SU-DHL-6 (cell line): ENCODE measurements at regions not wholly inside any gene's neighbourhood (a gene's known extent, or its start where the extent isn't known, plus 50 kb on each side); places are given as distances from the start of the nearest gene placed in this dataset.

ENCODE experiments used
- H2AFZ ChIP-seq: fragments of 200-600 bp; sonication (generic); 2 replicates; pipeline ENCODE4 v1.6.1; 2014; ENCODE audit warnings: low read depth, mild to moderate bottlenecking, moderate library complexity, mixed read lengths, antibody characterized with exemption, low read length; ENCODE audit not compliant: severe bottlenecking
- H3F3A ChIP-seq: fragments of 200-600 bp; shearing (Covaris generic); 2 replicates; pipeline ENCODE4 v1.6.0; 2016; ENCODE audit warnings: antibody characterized with exemption, mild to moderate bottlenecking; ENCODE audit not compliant: insufficient read depth
- H3K27ac ChIP-seq: fragments of 200-600 bp; sonication (generic); 2 replicates; pipeline ENCODE4 v1.5.1; 2016; ENCODE audit warnings: low read depth, mild to moderate bottlenecking, low read length, moderate library complexity, mixed read lengths
- H3K27me3 ChIP-seq: fragments of 200-600 bp; sonication (generic), shearing (Covaris generic); 2 replicates; pipeline ENCODE4 v1.6.0; 2014; ENCODE audit warnings: mild to moderate bottlenecking, low read length
- H3K36me3 ChIP-seq: fragments of 200-600 bp; sonication (generic); 2 replicates; pipeline ENCODE4 v1.6.1; 2014; ENCODE audit warnings: mild to moderate bottlenecking, low read length, mixed read lengths
- H3K4me2 ChIP-seq: fragments of 300-600, 200-600 bp; shearing (Covaris generic), sonication (generic); 2 replicates; pipeline ENCODE4 v1.6.0; 2014; ENCODE audit warnings: low read length, low read depth, mild to moderate bottlenecking; ENCODE audit not compliant: poor library complexity, severe bottlenecking
- H3K4me3 ChIP-seq: fragments of 200-600 bp; sonication (generic); 2 replicates; pipeline ENCODE4 v1.5.1; 2014; ENCODE audit warnings: antibody characterized with exemption, low read length, mild to moderate bottlenecking, mixed read lengths; ENCODE audit not compliant: insufficient read depth, poor library complexity, severe bottlenecking
- H3K79me2 ChIP-seq: fragments of 200-600 bp; sonication (generic); 2 replicates; pipeline ENCODE4 v1.6.1; 2014; ENCODE audit warnings: mild to moderate bottlenecking, low read length, moderate library complexity; ENCODE audit not compliant: insufficient read depth
- H3K9ac ChIP-seq: fragments of 200-600 bp; sonication (generic); 2 replicates; pipeline ENCODE4 v1.7.0; 2014; ENCODE audit warnings: mild to moderate bottlenecking, low read length
- H3K9me2 ChIP-seq: fragments of 200-600 bp; sonication (generic); replicated peaks from 2 replicates; pipeline ENCODE4 v1.6.1; 2014; ENCODE audit warnings: low read length; ENCODE audit not compliant: insufficient read depth
- H3K9me3 ChIP-seq: fragments of 200-600 bp; sonication (generic); 2 replicates; pipeline ENCODE4 v1.6.1; 2014; ENCODE audit warnings: low read length, mixed read lengths; ENCODE audit not compliant: insufficient read depth
- H4K20me1 ChIP-seq: fragments of 200-600 bp; sonication (generic); 2 replicates; pipeline ENCODE4 v1.6.1; 2014; ENCODE audit warnings: low read depth, mild to moderate bottlenecking, antibody characterized with exemption, low read length, moderate library complexity, mixed read lengths
- EZH2phosphoT487 ChIP-seq: fragments of 200-600 bp; sonication (generic), shearing (Covaris generic); conservative IDR thresholded peaks from 2 replicates; pipeline ENCODE4 v1.6.1; 2018; ENCODE audit warnings: mild to moderate bottlenecking, antibody characterized with exemption, low read length, moderate library complexity, mixed read lengths
- TF ChIP-seq, protein P1 (sequence below): fragments of 200-600 bp; sonication (generic); IDR thresholded peaks from one replicate; pipeline ENCODE4 v1.5.1; 2017; ENCODE audit warnings: antibody characterized with exemption, mild to moderate bottlenecking, low read length, moderate library complexity; ENCODE audit not compliant: insufficient read depth, poor library complexity, severe bottlenecking

DNA sequence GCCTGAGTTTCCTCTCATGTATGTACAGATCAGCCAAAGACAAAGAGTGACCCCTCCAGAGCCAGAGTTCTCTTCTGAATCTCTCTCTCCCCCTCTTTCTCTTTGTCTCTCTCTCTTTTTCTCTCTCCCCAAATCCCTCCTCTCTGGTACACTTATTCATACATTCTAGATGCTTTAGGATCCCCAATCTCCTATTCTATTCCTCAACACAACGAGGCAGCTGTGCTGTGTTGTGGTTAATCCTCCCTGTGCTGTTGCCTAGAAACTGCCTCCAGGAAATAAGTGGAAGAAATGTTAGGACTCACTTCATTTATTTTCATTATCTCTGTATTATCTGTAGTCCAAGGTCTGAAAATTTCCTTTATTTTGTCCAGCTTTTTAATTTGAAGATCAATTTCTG, 350.5 kb upstream of the OR4E1 start:
- H3K9me2 ChIP-seq, result no peaks in the 10 kb centered on the region
- no peaks in the 10 kb centered on the region for H3K36me3 ChIP-seq
- no peaks in the 10 kb centered on the region for H3K9me3 ChIP-seq
- TF ChIP-seq, protein P1, sequence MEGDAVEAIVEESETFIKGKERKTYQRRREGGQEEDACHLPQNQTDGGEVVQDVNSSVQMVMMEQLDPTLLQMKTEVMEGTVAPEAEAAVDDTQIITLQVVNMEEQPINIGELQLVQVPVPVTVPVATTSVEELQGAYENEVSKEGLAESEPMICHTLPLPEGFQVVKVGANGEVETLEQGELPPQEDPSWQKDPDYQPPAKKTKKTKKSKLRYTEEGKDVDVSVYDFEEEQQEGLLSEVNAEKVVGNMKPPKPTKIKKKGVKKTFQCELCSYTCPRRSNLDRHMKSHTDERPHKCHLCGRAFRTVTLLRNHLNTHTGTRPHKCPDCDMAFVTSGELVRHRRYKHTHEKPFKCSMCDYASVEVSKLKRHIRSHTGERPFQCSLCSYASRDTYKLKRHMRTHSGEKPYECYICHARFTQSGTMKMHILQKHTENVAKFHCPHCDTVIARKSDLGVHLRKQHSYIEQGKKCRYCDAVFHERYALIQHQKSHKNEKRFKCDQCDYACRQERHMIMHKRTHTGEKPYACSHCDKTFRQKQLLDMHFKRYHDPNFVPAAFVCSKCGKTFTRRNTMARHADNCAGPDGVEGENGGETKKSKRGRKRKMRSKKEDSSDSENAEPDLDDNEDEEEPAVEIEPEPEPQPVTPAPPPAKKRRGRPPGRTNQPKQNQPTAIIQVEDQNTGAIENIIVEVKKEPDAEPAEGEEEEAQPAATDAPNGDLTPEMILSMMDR, result no peak
- TF ChIP-seq EZH2phosphoT487, result no peak
- H3F3A ChIP-seq, result no peaks in the 10 kb centered on the region
- no peak overlapping the region for H3K4me3 ChIP-seq
- no peak overlapping the region for H3K27ac ChIP-seq
- H2AFZ ChIP-seq, result no peak overlapping the region
- no peaks in the 10 kb centered on the region for H4K20me1 ChIP-seq
- H3K27me3 ChIP-seq, result no peaks in the 10 kb centered on the region
- H3K79me2 ChIP-seq, result no peaks in the 10 kb centered on the region
- H3K4me2 ChIP-seq, result no peak overlapping the region
- H3K9ac ChIP-seq, result no peak overlapping the region

- TF ChIP-seq, protein P1, result no peak
- no peak for TF ChIP-seq EZH2phosphoT487
- H3K9me2 ChIP-seq, result no peaks in the 10 kb centered on the region
- H3K4me2 ChIP-seq, result no peak overlapping the region
- H3K9me3 ChIP-seq, result no peaks in the 10 kb centered on the region
- no peaks in the 10 kb centered on the region for H4K20me1 ChIP-seq
- no peak overlapping the region for H3K27ac ChIP-seq
- no peak overlapping the region for H3K9ac ChIP-seq
- H3K27me3 ChIP-seq, result no peaks in the 10 kb centered on the region
- no peaks in the 10 kb centered on the region for H3K36me3 ChIP-seq
- no peaks in the 10 kb centered on the region for H3K79me2 ChIP-seq
- no peak overlapping the region for H2AFZ ChIP-seq
- no peaks in the 10 kb centered on the region for H3F3A ChIP-seq
- no peak overlapping the region for H3K4me3 ChIP-seq
Observed at GRCh38 chr14:22018890-22019289, 345.3 kb upstream of the OR4E1 start.

DNA sequence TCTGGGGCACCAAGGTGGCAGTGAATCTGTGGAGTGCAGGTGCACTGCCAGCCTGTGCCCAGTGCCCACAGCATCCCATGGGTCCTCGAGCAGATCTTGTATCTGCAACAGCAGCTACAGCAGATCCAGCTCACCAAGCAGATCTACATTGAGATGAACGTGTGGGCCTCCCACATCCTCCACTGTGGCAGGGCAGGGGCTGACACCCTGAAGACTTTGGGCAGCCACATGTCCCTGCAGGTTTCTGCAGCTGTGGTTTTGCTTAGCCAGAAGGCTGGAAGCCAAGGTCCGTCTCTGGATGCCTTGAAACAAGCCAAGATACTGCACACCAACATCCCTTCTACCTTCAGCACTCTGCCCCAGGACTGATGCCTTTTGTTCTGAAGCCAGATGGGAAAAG, 338.8 kb upstream of the OR4E1 start:
- H3K4me3 ChIP-seq, result no peak overlapping the region
- no peaks in the 10 kb centered on the region for H3K9me2 ChIP-seq
- H3K79me2 ChIP-seq, result no peaks in the 10 kb centered on the region
- H3K27me3 ChIP-seq, result no peaks in the 10 kb centered on the region
- H3K9me3 ChIP-seq, result no peaks in the 10 kb centered on the region
- no peaks in the 10 kb centered on the region for H4K20me1 ChIP-seq
- no peak overlapping the region for H3K4me2 ChIP-seq
- no peaks in the 10 kb centered on the region for H3K36me3 ChIP-seq
- TF ChIP-seq, protein P1, result no peak
- no peaks in the 10 kb centered on the region for H3F3A ChIP-seq
- no peak overlapping the region for H3K9ac ChIP-seq
- H2AFZ ChIP-seq, result no peak overlapping the region
- no peak overlapping the region for H3K27ac ChIP-seq

- Histone ChIP-seq H3K27ac (no peak overlapping the region), H3K4me2 (no peak overlapping the region), H3K79me2 (no peaks in the 10 kb centered on the region), H3F3A (no peaks in the 10 kb centered on the region), H3K9ac (no peak overlapping the region), H3K9me2 (no peaks in the 10 kb centered on the region), H3K36me3 (no peaks in the 10 kb centered on the region), H3K27me3 (no peaks in the 10 kb centered on the region), H3K9me3 (no peaks in the 10 kb centered on the region), H4K20me1 (no peaks in the 10 kb centered on the region), H3K4me3 (no peak overlapping the region), H2AFZ (no peak overlapping the region)
- no peak for TF ChIP-seq EZH2phosphoT487
- TF ChIP-seq, protein P1, result no peak
Observed at GRCh38 chr14:22011253-22011642, 337.6 kb upstream of the OR4E1 start.
